GM21528 (cell line): ENCODE measurements at regions not wholly inside any gene's neighbourhood (a gene's known extent, or its start where the extent isn't known, plus 50 kb on each side); places are given as distances from the start of the nearest gene placed in this dataset.

Source experiments
- ATAC-seq: cut with Tn5 transposase; IDR thresholded peaks from one replicate; pipeline ENCODE4 v1.9.1; 2021; ENCODE audit warnings: mild to moderate bottlenecking, moderate library complexity; ENCODE audit not compliant: unreplicated experiment, low FRiP score

- ATAC-seq: no peak
Observed at GRCh38 chr3:124513610-124513997, 216.6 kb upstream of the UMPS start.

DNA sequence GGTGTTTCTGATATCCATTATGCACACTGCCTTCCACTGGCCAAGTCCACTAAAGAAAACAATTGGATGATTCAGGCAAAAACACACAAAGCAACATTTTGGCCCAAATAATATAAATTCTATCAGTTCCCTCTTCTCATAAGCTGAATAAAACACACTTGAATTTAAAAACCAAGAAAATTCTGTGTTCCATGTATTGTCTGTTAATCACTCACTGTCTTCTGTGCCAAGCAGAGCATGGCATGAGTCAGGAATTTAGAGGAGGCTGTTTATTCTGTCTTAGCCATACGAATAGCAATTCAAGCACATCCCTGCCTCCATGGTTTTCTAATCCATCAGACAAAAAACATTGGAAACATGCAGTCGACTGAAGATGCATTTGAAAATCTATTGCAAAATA lies 215.6 kb upstream of the UMPS start:
- ATAC-seq: no peak

- no peak for ATAC-seq
Observed at GRCh38 chr3:124516333-124516732, 213.9 kb upstream of the UMPS start.

DNA sequence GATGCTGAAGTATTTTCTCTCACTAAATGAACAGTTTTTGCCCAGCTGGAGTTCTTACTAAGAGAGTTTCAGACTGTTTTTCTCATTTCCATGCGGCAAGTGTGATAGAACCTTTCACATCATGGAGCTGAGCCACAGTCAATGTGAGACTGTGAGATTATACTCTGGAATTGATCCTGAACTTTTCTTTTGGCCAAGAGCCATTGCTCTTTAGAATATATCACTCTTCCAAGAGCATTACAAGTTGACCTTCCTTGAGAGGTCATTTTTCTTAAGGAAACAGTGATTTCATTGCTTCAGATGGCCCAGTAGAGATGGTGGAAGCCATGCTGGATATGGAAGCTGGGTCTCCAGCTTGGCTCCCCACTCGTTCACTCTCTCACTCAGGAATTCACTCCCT lies 212.9 kb upstream of the UMPS start:
- no peak for ATAC-seq

DNA sequence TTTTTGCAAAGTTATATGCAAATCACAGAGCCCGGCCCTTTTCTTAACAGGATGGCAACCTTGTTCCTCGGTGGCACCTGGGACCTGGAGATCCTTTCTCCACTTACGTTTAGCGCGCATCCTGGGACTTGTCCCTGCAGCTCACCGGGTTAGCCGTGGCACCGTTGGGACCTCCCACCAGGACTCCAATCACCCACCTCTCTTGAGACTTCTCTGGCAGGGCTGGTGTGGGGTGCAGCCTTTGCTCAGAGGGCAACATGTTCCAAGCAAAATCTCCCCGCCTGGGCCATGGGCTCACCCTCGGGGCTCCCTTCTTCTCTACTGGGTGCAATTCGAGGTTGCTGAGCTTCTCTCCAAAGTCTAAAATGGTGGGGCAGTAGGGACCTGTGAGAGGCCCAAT lies 211.9 kb upstream of the UMPS start:
- no peak for ATAC-seq

DNA sequence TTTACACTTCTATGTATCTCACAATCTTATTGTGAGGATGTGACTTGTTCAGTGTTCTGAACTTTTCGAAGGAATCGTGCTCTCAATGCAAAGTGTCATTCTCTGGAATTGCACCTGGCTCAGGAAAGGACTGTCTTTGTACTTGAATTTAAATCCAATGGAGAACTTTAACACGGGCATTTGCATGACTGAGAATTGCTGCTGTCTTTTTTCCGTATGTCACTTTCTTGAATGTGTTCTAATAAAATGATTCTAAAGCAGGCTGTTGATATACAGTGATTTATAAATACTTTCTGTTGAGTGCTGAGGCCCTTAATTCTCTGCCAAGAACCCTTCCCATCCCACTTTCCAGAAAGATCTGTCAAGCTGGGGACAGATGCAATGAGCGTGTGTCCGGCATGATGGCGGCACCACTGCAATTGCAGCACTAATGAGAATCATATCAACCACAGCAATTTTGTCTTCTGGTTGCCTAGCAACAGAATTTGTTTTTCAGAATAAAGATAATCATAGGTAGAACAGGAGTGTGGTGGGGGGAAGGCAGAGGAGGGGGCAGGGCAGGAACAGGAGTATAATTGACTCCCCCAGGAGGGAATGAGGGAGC lies 210.6 kb upstream of the UMPS start:
- no peak for ATAC-seq

DNA sequence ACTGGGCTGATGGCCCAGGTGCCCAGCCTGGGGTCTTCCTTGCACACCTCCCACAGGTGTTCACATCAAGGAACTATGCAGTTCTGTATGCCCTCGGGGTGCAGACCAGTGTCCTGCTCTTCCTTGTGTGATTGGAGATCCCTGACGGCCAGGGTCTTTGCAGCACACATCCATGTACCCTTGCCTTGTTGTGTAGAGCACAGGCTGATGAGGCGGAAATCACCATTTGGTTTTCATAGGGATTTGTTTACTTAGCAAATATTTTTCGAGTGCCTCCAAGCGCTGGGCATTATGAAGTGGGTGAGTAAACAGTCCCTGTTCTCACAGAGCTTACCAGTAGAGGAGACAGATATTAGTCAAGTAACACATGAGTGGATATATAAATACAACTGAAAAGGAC lies 209.3 kb upstream of the UMPS start:
- no peak for ATAC-seq

- no peak for ATAC-seq
Observed at GRCh38 chr3:124522082-124522625, 208.1 kb upstream of the UMPS start.

- ATAC-seq: no peak
Observed at GRCh38 chr3:124526601-124527000, 203.7 kb upstream of the UMPS start.

DNA sequence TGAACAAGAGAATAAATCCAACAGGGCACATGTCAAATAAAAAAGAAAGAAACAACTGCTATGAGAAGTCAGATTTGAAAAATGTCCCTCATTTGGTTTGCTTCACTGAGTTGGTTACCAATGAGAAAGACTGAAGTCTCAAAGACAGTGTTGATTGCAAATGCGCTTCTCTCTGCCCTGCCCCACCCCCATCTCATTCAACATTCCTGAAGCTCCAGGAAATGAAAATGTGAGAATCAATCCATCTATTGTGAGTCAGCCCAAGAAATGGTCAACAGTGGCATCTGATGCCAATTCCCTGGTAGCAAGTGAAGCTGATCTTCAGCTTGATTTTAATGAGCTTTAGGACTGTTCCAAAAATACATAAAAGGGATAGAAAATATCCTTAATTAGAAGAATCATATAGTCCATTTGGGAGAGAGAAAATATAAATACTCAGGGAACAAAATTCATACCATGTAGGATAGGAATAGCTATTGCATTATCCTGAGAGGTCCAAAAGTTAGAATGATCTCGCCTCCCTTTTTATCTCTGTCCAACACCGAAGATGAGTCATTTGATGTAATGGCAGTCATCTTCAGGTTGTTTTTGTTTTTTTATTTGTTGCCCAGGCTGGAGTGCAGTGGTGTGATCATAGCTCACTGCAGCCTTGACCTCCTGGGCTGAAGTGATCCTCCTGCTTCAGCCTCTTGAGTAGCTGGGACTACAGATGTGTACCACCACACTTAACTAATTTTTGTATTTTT lies 200.3 kb upstream of the UMPS start:
- no peak for ATAC-seq

- ATAC-seq: no peak
Observed at GRCh38 chr3:124530916-124531315, 199.3 kb upstream of the UMPS start.

DNA sequence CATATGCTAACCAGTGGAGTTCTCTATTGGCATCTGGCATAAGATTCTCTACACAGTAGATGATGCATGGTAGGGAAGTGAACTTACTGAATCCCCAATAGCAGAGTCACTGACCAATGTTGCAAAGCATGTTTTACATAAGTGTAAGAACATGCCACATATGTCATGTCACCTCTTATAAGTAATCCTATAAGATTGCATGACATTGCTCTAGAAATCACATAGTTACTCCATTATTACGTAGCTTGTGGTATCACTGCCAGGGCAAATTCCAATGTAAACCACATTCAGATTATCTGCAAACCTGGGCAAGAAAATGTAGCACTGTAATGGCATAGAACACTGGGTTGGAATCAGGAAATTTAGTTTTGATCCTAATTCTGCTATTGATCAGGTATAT lies 198.2 kb upstream of the UMPS start:
- no peak for ATAC-seq

DNA sequence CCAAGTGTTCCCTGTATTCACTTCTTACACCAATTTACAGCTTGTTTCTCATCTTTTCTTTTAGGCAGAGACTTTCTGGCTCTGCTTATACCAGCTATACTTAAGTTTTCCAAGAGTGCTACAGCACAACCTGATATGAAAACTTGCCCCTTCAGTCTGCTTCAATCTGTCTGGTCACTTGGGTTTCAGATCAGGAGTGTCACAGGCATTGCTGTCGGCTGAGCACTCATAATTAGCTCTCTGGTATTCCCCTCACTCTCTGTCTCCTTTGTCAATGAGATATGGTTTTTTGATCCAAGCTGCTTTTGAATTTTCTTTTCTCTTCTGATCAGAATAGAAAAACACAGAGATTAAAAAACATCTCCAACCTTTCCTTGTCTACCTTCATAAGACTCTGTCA lies 194.9 kb upstream of the UMPS start:
- ATAC-seq: no peak

DNA sequence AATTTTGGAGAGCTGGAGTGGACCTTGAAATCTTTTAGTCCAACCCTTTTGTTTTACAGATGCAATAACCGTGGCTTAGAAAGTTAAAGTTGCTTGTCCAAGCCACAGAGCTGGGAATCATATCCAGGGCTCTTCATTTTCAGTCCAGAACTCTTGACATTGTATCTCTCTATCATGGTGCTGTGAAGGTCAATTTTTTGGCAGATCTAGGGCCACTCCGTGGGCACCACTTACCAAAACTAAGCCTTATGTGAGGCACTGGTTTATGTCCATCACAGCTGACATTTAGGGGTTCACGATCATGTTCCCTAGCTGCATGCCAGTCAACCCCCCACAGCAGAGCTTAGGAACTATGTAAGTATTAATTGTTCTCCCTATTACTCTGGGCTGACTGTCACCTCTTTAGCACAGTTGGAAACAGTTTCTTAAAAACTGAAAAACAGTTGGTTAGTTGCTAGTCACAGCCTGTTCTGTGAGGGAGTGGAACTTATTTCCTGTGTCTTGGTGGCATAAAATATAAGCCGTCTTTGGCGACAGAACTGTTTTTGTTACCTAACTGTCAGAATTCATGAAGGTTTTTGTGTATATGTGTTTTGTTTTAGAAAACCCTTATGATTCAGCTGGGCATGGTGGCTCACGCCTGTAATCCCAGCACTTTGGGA lies 189.6 kb upstream of the UMPS start:
- ATAC-seq: no peak

DNA sequence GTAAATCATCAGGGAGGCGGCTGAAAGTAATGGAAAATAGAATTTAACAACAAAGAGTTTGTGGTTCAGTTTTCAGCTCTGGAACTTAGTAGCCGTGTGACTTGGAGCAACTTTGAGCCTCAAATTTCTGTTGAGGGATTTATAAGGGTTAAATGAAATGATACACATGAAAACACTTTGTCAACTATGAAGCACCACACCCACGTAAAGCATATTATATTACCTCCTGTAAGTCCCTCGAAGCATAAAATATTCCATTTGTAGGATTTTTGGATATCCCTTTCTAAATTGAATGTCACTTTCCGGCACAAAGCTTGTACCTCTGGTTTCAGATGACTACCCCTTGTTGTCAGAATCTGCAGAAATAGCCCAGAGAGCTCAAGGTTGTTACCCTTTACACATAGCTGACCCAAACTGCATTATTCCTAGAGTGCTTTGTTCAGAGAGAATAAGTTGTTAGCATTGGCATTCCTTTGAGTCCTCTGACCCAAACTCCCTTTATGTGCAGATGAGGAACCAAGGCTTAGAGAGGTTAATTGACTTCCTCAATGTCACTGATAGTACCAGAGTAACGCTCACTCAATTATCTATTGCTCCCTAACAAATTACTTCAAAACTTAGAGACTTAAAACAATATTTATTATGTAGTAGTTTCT lies 187.9 kb upstream of the UMPS start:
- ATAC-seq: no peak

DNA sequence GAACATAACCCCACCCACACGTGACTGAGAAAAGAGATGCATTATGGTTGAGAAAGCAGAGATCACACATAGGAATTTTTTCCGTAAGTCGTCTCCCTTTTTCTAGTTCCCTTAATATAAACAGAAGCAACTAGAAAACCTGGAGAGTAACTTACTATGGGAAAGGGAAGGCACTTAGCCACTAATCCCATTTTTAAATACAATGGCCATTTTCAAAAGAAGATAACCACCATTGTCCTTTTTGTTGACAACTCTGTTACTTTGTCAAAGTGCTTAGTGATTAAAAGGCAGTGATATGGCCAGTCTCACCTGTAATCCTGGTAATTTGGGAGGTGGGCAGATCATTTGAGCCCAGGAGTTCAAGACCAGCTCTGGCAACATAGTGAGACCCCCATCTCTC lies 184.4 kb upstream of the UMPS start:
- ATAC-seq: no peak

DNA sequence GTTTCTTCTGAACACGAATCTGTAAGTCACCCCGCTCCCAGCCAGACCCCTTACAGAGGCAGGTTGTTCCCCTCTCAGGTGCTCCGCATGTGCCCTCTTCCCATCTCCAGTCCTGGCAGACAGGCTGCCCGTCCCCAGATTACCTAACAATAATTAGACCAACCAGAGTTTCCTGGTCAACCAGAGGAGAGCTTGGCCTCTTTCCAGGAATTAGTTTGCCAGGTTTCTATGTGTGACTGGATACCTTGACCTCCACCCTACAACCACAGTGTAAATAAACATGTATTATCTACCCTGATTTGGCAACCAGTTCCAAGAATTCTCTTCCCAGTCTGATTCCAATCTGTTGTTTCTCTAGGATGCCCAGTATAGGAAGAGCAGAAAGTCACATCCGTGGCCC lies 178.0 kb upstream of the UMPS start:
- ATAC-seq: no peak

DNA sequence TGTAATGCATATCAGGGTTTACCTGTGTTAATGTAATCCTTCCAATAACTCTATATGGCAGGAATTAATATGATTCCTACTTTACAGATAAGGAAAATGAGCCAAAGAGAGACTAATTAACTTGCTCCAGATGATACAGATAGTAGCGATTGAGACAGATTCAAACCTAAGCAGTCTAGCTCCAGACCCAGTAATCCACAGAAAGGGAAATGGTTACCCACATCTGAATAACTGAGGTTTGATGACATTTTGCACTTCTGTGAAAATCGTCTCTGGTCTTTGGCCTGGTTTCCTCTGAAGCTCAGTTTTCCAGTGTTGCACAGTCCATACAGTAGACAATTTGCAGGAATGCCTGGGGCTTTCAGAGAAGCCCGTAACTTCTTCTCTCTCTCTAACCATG lies 177.1 kb upstream of the UMPS start:
- ATAC-seq: no peak

GRCh38 chr3:124556636-124557035 lies 173.6 kb upstream of the UMPS start:
- ATAC-seq: no peak

DNA sequence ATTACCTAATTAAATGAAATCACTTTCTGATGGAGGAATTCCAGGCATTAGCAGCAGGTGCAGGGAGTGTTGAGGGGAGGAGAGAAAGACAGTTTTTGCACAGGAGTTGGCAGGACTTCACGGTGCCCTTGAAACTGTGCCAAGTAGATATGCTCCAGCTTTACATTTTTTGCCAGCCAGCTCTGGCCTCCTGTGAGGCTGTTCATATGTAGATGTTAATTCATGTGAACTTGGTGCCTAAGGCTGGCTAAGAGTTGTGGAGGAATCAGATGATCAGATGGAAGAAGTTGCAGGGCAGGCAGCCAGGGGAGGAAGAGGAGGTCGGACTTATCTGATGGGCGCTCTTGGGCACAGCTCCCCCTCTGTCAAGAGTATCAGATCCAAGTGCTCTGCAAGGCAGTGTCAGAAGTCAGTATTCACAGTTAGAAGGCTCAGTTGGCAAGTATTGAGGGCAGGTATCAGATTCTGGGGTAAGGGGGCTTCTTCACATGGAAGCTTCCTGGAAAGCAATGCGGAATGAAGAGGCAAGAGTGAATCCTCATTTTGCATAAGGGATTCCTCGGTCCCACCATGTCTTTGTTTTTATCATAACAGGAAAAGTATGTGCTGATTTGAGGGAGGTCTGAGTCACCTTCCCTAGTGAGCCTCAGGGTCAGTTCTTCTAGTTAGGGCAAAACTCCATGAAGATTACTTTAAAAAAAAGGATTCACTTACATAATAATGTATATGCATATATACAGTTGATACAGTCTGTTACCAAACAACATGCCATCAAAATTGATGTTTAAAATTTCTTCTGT lies 172.6 kb upstream of the UMPS start:
- no peak for ATAC-seq
